HEK293T (cell line): ENCODE measurements at regions not wholly inside any gene's neighbourhood (a gene's known extent, or its start where the extent isn't known, plus 50 kb on each side); places are given as distances from the start of the nearest gene placed in this dataset.

Source experiments
- ARNT ChIP-seq: fragments of 450-650 bp; IDR thresholded peaks from 2 replicates; pipeline ENCODE4 v1.6.1; 2017; ENCODE audit warnings: mild to moderate bottlenecking
- BHLHE40 ChIP-seq: fragments of 450-650 bp; IDR thresholded peaks from 2 replicates; pipeline ENCODE4 v1.6.1; 2016; ENCODE audit warnings: mild to moderate bottlenecking, moderate library complexity, borderline replicate concordance
- ELF4 ChIP-seq: fragments of 450-650 bp; IDR thresholded peaks from 2 replicates; pipeline ENCODE4 v1.6.1; 2017; ENCODE audit warnings: antibody characterized with exemption
- FOXA1 ChIP-seq: fragments of 450-650 bp; IDR thresholded peaks from 2 replicates; pipeline ENCODE4 v1.6.1; 2016; ENCODE audit warnings: mild to moderate bottlenecking
- FOXK2 ChIP-seq: fragments of 450-650 bp; IDR thresholded peaks from 2 replicates; pipeline ENCODE4 v1.6.1; 2016; ENCODE audit warnings: mild to moderate bottlenecking
- FOXM1 ChIP-seq: fragments of 450-650 bp; IDR thresholded peaks from 2 replicates; pipeline ENCODE4 v1.6.1; 2017; ENCODE audit warnings: mild to moderate bottlenecking, borderline replicate concordance
- HDGF ChIP-seq: fragments of 450-650 bp; IDR thresholded peaks from 2 replicates; pipeline ENCODE4 v1.6.1; 2017; ENCODE audit warnings: antibody characterized with exemption, borderline replicate concordance
- L3MBTL2 ChIP-seq: fragments of 450-650 bp; conservative IDR thresholded peaks from 2 replicates; pipeline ENCODE4 v1.6.1; 2016; ENCODE audit warnings: mild to moderate bottlenecking
- NFRKB ChIP-seq: fragments of 450-650 bp; IDR thresholded peaks from 2 replicates; pipeline ENCODE4 v1.6.1; 2016; ENCODE audit warnings: mild to moderate bottlenecking, moderate library complexity
- SP1 ChIP-seq: fragments of 450-650 bp; IDR thresholded peaks from 2 replicates; pipeline ENCODE4 v1.6.1; 2017
- SUZ12 ChIP-seq: fragments of 450-650 bp; IDR thresholded peaks from 2 replicates; pipeline ENCODE4 v1.6.1; 2016; ENCODE audit warnings: mild to moderate bottlenecking
- ZNF384 ChIP-seq: fragments of 450-650 bp; IDR thresholded peaks from 2 replicates; pipeline ENCODE4 v1.6.1; 2016

DNA sequence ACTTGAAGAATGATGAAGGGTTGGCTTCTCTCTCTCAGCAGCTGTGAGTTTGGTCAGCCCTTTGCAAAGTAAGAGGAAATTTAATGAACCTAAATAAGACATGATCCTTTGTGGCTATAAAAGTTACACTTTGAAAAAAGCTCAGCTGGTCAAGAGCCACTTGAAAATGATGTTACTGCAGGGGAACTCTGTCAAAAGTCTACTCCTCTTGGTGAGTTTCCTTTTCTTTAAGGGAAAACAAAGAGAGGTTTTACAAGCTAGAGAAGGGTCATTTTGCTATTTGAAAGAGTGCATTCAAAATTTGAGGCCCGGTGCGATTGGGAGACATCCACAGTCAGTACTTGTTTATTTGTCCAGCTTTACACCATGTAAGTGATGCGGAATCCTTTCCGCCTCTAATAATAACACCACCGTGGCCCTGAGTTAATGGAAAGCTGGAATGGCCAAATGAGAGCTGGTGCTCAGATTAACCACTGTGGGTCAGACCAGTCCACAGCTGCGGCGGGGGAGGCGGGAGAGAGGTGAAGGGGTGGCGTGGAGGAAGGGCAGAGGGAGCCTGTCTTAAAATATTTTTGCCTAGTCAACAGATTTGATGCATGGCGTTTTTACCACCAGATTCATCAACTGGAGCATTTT is 404.0 kb downstream of the TLE4 start:
- no peak for TF ChIP-seq ZNF384
- TF ChIP-seq FOXM1, result no peak
- no peak for TF ChIP-seq NFRKB
- no peak for TF ChIP-seq FOXA1
- TF ChIP-seq SP1, result no peak
- TF ChIP-seq BHLHE40, result no peak
- no peak for TF ChIP-seq ARNT
- TF ChIP-seq SUZ12, result no peak
- no peak for TF ChIP-seq FOXK2
- TF ChIP-seq ELF4, result no peak
- TF ChIP-seq HDGF, result no peak
- no peak for TF ChIP-seq L3MBTL2
